NT2/D1 (cell line): ENCODE measurements at regions not wholly inside any gene's neighbourhood (a gene's known extent, or its start where the extent isn't known, plus 50 kb on each side); places are given as distances from the start of the nearest gene placed in this dataset.

Source experiments
- DNase-seq: peaks from one replicate; pipeline ENCODE4 v3.0.0-alpha.2; 2011; ENCODE audit warnings: low read depth, low spot score
- H3K27me3 ChIP-seq: 2 replicates; pipeline ENCODE4 v1.6.0; 2011; ENCODE audit warnings: mild to moderate bottlenecking; ENCODE audit not compliant: insufficient read length, insufficient read depth
- H3K36me3 ChIP-seq: 2 replicates; pipeline ENCODE4 v1.6.1; 2011; ENCODE audit warnings: mild to moderate bottlenecking, low read length, mixed read lengths; ENCODE audit not compliant: insufficient read depth, insufficient read length
- H3K4me1 ChIP-seq: 2 replicates; pipeline ENCODE4 v1.5.1; 2011; ENCODE audit not compliant: insufficient read depth, insufficient read length
- H3K4me3 ChIP-seq: 2 replicates; pipeline ENCODE4 v1.5.1; 2011; ENCODE audit warnings: low read depth; ENCODE audit not compliant: insufficient read length
- H3K9ac ChIP-seq: 2 replicates; pipeline ENCODE4 v1.6.0; 2011; ENCODE audit warnings: low read depth; ENCODE audit not compliant: insufficient read length
- H3K9me3 ChIP-seq: 2 replicates; pipeline ENCODE4 v1.5.1; 2011; ENCODE audit warnings: mild to moderate bottlenecking, low read length; ENCODE audit not compliant: insufficient read depth
- SUZ12 ChIP-seq: IDR thresholded peaks from 2 replicates; pipeline ENCODE4 v1.6.1; 2011; ENCODE audit not compliant: insufficient read length, insufficient read depth; ENCODE audit errors: extremely low read depth
- YY1 ChIP-seq: IDR thresholded peaks from 2 replicates; pipeline ENCODE4 v1.6.1; 2011; ENCODE audit not compliant: insufficient read length, insufficient read depth
- ZNF274 ChIP-seq: IDR thresholded peaks from 2 replicates; pipeline ENCODE4 v1.6.1; 2011; ENCODE audit warnings: mild to moderate bottlenecking, low read depth, low read length

- no peaks in the 10 kb centered on the region for H3K4me1 ChIP-seq
- TF ChIP-seq SUZ12 (no peak), ZNF274 (no peak), YY1 (no peak)
Observed at GRCh38 chr2:66048667-66049066, 386.3 kb upstream of the MEIS1 start.

DNA sequence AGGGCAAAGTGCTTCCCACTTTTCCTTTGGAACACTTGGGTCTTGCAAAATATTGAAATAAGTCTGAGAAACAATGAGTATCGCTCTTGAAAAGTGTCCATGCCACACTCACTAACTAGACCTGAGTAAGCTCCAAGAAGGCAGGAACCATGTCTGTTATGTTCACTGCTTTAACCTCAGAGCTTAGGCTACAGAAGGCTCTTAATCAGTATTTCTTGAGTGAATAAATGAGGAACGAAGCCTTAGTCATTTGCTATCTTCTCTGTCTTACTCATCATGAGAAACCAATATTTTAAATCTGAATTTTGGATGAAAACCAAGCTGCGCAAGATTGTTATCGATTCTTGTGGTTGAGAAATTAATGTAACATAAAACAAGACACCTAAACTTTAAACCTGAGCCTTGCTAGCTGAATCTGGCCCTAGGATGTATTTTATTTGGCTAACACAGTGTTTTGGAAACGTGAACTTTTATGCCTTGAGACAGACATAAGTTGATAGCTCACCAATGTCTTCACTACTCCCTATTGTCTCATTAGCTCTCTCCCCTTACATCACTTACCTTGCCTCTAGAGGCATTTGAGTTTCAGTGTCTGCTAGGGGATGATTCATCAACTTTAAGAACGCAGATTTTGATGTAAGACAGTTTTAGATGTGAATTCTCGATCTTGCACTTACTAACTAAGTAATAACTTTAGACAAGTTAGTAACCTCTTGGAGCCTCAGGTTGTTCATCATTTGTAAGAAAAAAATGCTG is 392.8 kb upstream of the MEIS1 start:
- H3K4me1 ChIP-seq = no peaks in the 10 kb centered on the region
- no peak overlapping the region for H3K4me3 ChIP-seq
- no peak for TF ChIP-seq SUZ12
- no peaks in the 10 kb centered on the region for H3K27me3 ChIP-seq
- H3K9me3 ChIP-seq = no peaks in the 10 kb centered on the region
- no peak for DNase-seq
- no peak overlapping the region for H3K9ac ChIP-seq
- no peaks in the 10 kb centered on the region for H3K36me3 ChIP-seq

More at GRCh38 chr2:66048667-66049066, 386.3 kb upstream of the MEIS1 start:
- H3K27me3 ChIP-seq = no peaks in the 10 kb centered on the region
- H3K9me3 ChIP-seq = no peaks in the 10 kb centered on the region
- no peak for DNase-seq
- H3K36me3 ChIP-seq = no peaks in the 10 kb centered on the region
- no peak overlapping the region for H3K9ac ChIP-seq
- no peak overlapping the region for H3K4me3 ChIP-seq

- no peak overlapping the region for H3K4me3 ChIP-seq
- no peaks in the 10 kb centered on the region for H3K4me1 ChIP-seq
- H3K9me3 ChIP-seq = no peaks in the 10 kb centered on the region
- TF ChIP-seq YY1 (no peak), ZNF274 (no peak), SUZ12 (no peak)
- no peaks in the 10 kb centered on the region for H3K27me3 ChIP-seq
- DNase-seq = no peak
- no peak overlapping the region for H3K9ac ChIP-seq
- no peaks in the 10 kb centered on the region for H3K36me3 ChIP-seq
Observed at GRCh38 chr2:66036948-66037347, 398.0 kb upstream of the MEIS1 start.

GRCh38 chr2:66034467-66034866 is 400.5 kb upstream of the MEIS1 start:
- Histone ChIP-seq H3K36me3 (no peaks in the 10 kb centered on the region), H3K9ac (no peak overlapping the region), H3K9me3 (no peaks in the 10 kb centered on the region), H3K27me3 (no peaks in the 10 kb centered on the region), H3K4me3 (no peak overlapping the region), H3K4me1 (no peaks in the 10 kb centered on the region)
- no peak for TF ChIP-seq SUZ12
- no peak for TF ChIP-seq YY1
- no peak for TF ChIP-seq ZNF274
- no peak for DNase-seq

DNA sequence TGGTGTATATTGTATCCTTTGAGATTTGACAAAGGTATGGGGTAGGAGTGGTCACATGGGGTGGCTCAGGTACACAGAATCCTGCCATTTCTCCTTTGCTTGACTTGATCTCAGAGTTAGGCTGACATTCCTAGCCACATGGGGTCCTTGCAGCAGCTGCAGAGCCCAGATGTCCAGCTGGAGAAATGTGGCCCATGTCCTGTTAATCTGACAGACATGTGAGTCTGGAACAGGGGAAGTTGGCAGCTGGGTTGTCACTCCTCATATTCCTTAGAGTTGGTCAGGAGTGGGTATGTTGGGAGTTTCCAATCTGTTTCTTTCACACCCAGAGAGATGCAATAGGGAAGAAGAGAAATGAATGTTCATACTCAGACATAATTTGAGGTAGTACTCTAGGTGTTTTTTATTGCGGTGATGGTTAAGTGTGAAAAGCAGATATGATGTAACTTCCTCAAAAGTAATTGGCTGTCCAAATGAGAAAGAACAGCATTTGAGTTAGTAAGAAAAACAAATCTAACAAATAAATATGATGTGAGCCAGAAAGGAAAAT is 402.6 kb upstream of the MEIS1 start:
- H3K36me3 ChIP-seq = no peaks in the 10 kb centered on the region
- H3K9ac ChIP-seq = no peak overlapping the region
- TF ChIP-seq YY1 = no peak
- TF ChIP-seq ZNF274 = no peak
- no peak for TF ChIP-seq SUZ12
- no peaks in the 10 kb centered on the region for H3K4me1 ChIP-seq
- no peaks in the 10 kb centered on the region for H3K9me3 ChIP-seq
- H3K4me3 ChIP-seq = no peak overlapping the region
- no peak for DNase-seq
- no peaks in the 10 kb centered on the region for H3K27me3 ChIP-seq

DNA sequence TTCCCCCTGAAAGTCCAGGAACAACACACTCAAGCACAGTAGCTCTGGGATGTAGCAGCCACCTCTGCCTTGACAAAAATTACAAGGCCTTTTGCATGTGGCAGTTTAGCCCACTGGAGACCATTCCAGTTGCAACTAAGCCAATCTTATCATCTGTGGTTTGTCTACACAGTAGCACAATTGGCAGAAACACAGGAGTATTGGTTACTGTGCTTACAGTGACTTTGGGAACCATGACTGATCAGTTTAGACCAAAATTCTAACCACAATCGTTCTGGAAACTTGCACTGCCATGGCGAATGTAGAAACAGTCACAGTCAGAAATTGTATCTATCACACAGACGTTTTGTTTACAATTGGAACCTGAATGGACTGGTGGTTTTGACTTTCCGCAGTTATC is 403.7 kb upstream of the MEIS1 start:
- H3K9ac ChIP-seq = no peak overlapping the region
- no peaks in the 10 kb centered on the region for H3K9me3 ChIP-seq
- DNase-seq = no peak
- H3K27me3 ChIP-seq = no peaks in the 10 kb centered on the region
- no peaks in the 10 kb centered on the region for H3K36me3 ChIP-seq
- no peaks in the 10 kb centered on the region for H3K4me1 ChIP-seq
- TF ChIP-seq SUZ12 (no peak), ZNF274 (no peak), YY1 (no peak)
- no peak overlapping the region for H3K4me3 ChIP-seq

- no peak overlapping the region for H3K4me3 ChIP-seq
- no peaks in the 10 kb centered on the region for H3K9me3 ChIP-seq
- H3K9ac ChIP-seq = no peak overlapping the region
- DNase-seq = peak; percentile 13
- TF ChIP-seq SUZ12 (no peak), YY1 (no peak)
- H3K36me3 ChIP-seq = no peaks in the 10 kb centered on the region
- no peaks in the 10 kb centered on the region for H3K27me3 ChIP-seq
- H3K4me1 ChIP-seq = no peaks in the 10 kb centered on the region
Observed at GRCh38 chr2:66030553-66030952, 404.4 kb upstream of the MEIS1 start.
